GM19463 (cell line): ENCODE measurements at regions not wholly inside any gene's neighbourhood (a gene's known extent, or its start where the extent isn't known, plus 50 kb on each side); places are given as distances from the start of the nearest gene placed in this dataset.
A peak's percentile ranks its signal among the peaks of the same experiment; 100 is the strongest.

Source experiments
- ATAC-seq: cut with Tn5 transposase; IDR thresholded peaks from one replicate; pipeline ENCODE4 v1.9.1; 2021; ENCODE audit warnings: mild to moderate bottlenecking, moderate library complexity; ENCODE audit not compliant: unreplicated experiment

GRCh38 chr11:95363708-95364107, 132.7 kb upstream of the SESN3 start:
- ATAC-seq = no peak

- ATAC-seq = no peak
These were observed 132.2 kb upstream of the SESN3 start for GRCh38 chr11:95363164-95363563.

GRCh38 chr11:95361180-95361579, 130.2 kb upstream of the SESN3 start:
- no peak for ATAC-seq

- no peak for ATAC-seq
These were observed 129.5 kb upstream of the SESN3 start for GRCh38 chr11:95360377-95361075.

GRCh38 chr11:95359756-95360155, 128.8 kb upstream of the SESN3 start:
- ATAC-seq = no peak

- no peak for ATAC-seq
These were observed 128.3 kb upstream of the SESN3 start for GRCh38 chr11:95359341-95359663.

GRCh38 chr11:95358511-95359340, 127.7 kb upstream of the SESN3 start:
- ATAC-seq = no peak

- ATAC-seq = no peak
These were observed 123.3 kb upstream of the SESN3 start for GRCh38 chr11:95354304-95354703.

GRCh38 chr11:95353706-95354105, 122.7 kb upstream of the SESN3 start:
- ATAC-seq = no peak

- no peak for ATAC-seq
These were observed 121.8 kb upstream of the SESN3 start for GRCh38 chr11:95352733-95353346.

GRCh38 chr11:95349345-95349942, 118.4 kb upstream of the SESN3 start:
- no peak for ATAC-seq

- no peak for ATAC-seq
These were observed 115.3 kb upstream of the SESN3 start for GRCh38 chr11:95346265-95346664.

GRCh38 chr11:95345651-95346050, 114.6 kb upstream of the SESN3 start:
- ATAC-seq = peak; percentile 81

GRCh38 chr11:95344932-95345642, 114.1 kb upstream of the SESN3 start:
- no peak for ATAC-seq

- ATAC-seq = no peak
These were observed 110.2 kb upstream of the SESN3 start for GRCh38 chr11:95341221-95341620.

- peak; percentile 29 for ATAC-seq
These were observed 108.3 kb upstream of the SESN3 start for GRCh38 chr11:95339086-95339901.

- no peak for ATAC-seq
These were observed 107.5 kb upstream of the SESN3 start for GRCh38 chr11:95338430-95338991.

- peak; percentile 2 for ATAC-seq
These were observed 107.0 kb upstream of the SESN3 start for GRCh38 chr11:95337972-95338429.

GRCh38 chr11:95337175-95337957, 106.4 kb upstream of the SESN3 start:
- peak; percentile 80 for ATAC-seq
